H1 (cell line): ENCODE measurements at regions not wholly inside any gene's neighbourhood (a gene's known extent, or its start where the extent isn't known, plus 50 kb on each side); places are given as distances from the start of the nearest gene placed in this dataset.
A peak's percentile ranks its signal among the peaks of the same experiment; 100 is the strongest.

Experiments
- CTCF ChIA-PET: fragments of 300-600 bp; sonication (Branson Sonifier 250); formaldehyde crosslinking; loops from one replicate; lab custom pipeline; 2021; ENCODE audit not compliant: partially characterized antibody; lab: Charles Lee
- POLR2A ChIA-PET: fragments of 300-600 bp; sonication (Branson Sonifier 250); formaldehyde crosslinking; loops from one replicate; lab custom pipeline; 2021; ENCODE audit warnings: inconsistent platforms; ENCODE audit not compliant: partially characterized antibody; lab: Charles Lee
- DNase-seq, 2 experiments: peaks; one replicate each; pipeline versions ENCODE4 v3.0.0 to v3.0.0-alpha.2; 2010 to 2022; ENCODE audit warnings: low spot score in 2 of 2, low read depth in 1 of 2, mixed read lengths in 1 of 2
- FAIRE-seq: peaks from 2 replicates; lab custom pipeline; 2011; peaks lifted over from hg19 to GRCh38; lab: Jason Lieb, UNC
- H2AFZ ChIP-seq: 2 replicates; pipeline ENCODE4 v1.8.1; 2012; ENCODE audit warnings: low read length, inconsistent platforms
- H2AK5ac ChIP-seq: 2 replicates; pipeline ENCODE4 v1.6.1; 2013; ENCODE audit warnings: low read depth, low read length
- H2BK120ac ChIP-seq: replicated peaks from 2 replicates; pipeline ENCODE3; 2013; ENCODE audit warnings: low read depth, low read length, inconsistent platforms
- H2BK12ac ChIP-seq: 2 replicates; pipeline ENCODE4 v1.6.1; 2013; ENCODE audit warnings: low read depth, low read length
- H2BK15ac ChIP-seq: 2 replicates; pipeline ENCODE4 v1.6.1; 2013; ENCODE audit warnings: low read length
- H2BK20ac ChIP-seq: 2 replicates; pipeline ENCODE4 v1.6.1; 2013; ENCODE audit warnings: low read length
- H2BK5ac ChIP-seq: 2 replicates; pipeline ENCODE4 v1.6.1; 2013; ENCODE audit warnings: low read depth, low read length
- H3K14ac ChIP-seq: 2 replicates; pipeline ENCODE4 v1.6.1; 2013; ENCODE audit warnings: inconsistent platforms; ENCODE audit not compliant: insufficient read length
- H3K18ac ChIP-seq: 2 replicates; pipeline ENCODE4 v1.6.1; 2013; ENCODE audit warnings: low read length; ENCODE audit errors: extremely low read depth
- H3K23ac ChIP-seq: 2 replicates; pipeline ENCODE4 v1.6.1; 2013; ENCODE audit warnings: inconsistent platforms; ENCODE audit not compliant: insufficient read length
- H3K23me2 ChIP-seq: 2 replicates; pipeline ENCODE4 v1.6.1; 2013; ENCODE audit warnings: low read depth, low read length
- H3K27ac ChIP-seq: 2 replicates; pipeline ENCODE4 v1.6.1; 2011; ENCODE audit warnings: low read depth, low read length, inconsistent platforms
- H3K27me3 ChIP-seq, 4 experiments: replicated peaks in 1 of 4; 1 replicate in 1 of 4; 2 replicates in 3 of 4; pipeline versions ENCODE4 v1.6.1 to v1.8.1; 2011 to 2013; ENCODE audit warnings: low read length in 3 of 4, mild to moderate bottlenecking in 3 of 4, inconsistent platforms in 2 of 4, mixed read lengths in 2 of 4, moderate library complexity in 1 of 4; ENCODE audit not compliant: control insufficient read depth in 3 of 4, insufficient read depth in 3 of 4; ENCODE audit errors: extremely low read depth in 1 of 4
- H3K36me3 ChIP-seq, 4 experiments: 2 replicates each; pipeline versions ENCODE4 v1.6.1 to v1.8.1; 2011 to 2013; ENCODE audit warnings: mild to moderate bottlenecking in 4 of 4, low read length in 3 of 4, moderate library complexity in 2 of 4, control low read depth in 1 of 4, inconsistent platforms in 1 of 4; ENCODE audit not compliant: insufficient read depth in 4 of 4, control insufficient read depth in 2 of 4
- H3K4ac ChIP-seq: replicated peaks from 2 replicates; pipeline ENCODE3; 2013; ENCODE audit warnings: low read length, low read depth, mixed read lengths, inconsistent platforms; ENCODE audit not compliant: insufficient read length
- H3K4me1 ChIP-seq, 4 experiments: replicated peaks in 1 of 4; 1 replicate in 1 of 4; 2 replicates in 3 of 4; pipeline versions ENCODE4 v1.6.1 to v1.8.1; 2011 to 2013; ENCODE audit warnings: low read length in 3 of 4, inconsistent platforms in 2 of 4, mixed read lengths in 1 of 4; ENCODE audit not compliant: insufficient read depth in 4 of 4, control insufficient read depth in 3 of 4
- H3K4me2 ChIP-seq, 2 experiments: 2 replicates each; pipeline versions ENCODE4 v1.6.1 to v1.8.1; 2011 to 2013; ENCODE audit warnings: low read depth in 2 of 2, low read length in 2 of 2, control low read depth in 1 of 2, inconsistent platforms in 1 of 2, mild to moderate bottlenecking in 1 of 2; ENCODE audit not compliant: insufficient read depth in 1 of 2
- H3K4me3 ChIP-seq, 4 experiments: fragments of 200-600, 300-600 bp in 1 of 4; sonication (generic), shearing (Covaris generic), sonication (Bioruptor Twin) in 1 of 4; 2 replicates each; pipeline versions ENCODE4 v1.5.1 to v1.8.1; 2011 to 2016; ENCODE audit warnings: low read length in 4 of 4, low read depth in 3 of 4, control low read depth in 2 of 4, inconsistent platforms in 2 of 4, mild to moderate bottlenecking in 2 of 4, mixed read lengths in 1 of 4, moderate library complexity in 1 of 4; ENCODE audit not compliant: insufficient read depth in 2 of 4; ENCODE audit errors: extremely low read depth in 1 of 4
- H3K56ac ChIP-seq: replicated peaks from 2 replicates; pipeline ENCODE3; 2013; ENCODE audit warnings: low read depth, mild to moderate bottlenecking, mixed read lengths, low read length, inconsistent platforms; ENCODE audit not compliant: insufficient read length
- H3K79me1 ChIP-seq: 2 replicates; pipeline ENCODE4 v1.6.1; 2013; ENCODE audit warnings: low read depth, low read length, control low read depth
- H3K79me2 ChIP-seq, 2 experiments: 2 replicates each; pipeline versions ENCODE4 v1.6.1 to v1.8.1; 2012 to 2013; ENCODE audit warnings: low read length in 2 of 2, mild to moderate bottlenecking in 2 of 2, inconsistent platforms in 1 of 2; ENCODE audit not compliant: insufficient read depth in 2 of 2, control insufficient read depth in 1 of 2
- H3K9ac ChIP-seq, 4 experiments: replicated peaks in 1 of 4; 1 replicate in 1 of 4; 2 replicates in 3 of 4; pipeline versions ENCODE4 v1.6.1 to v1.8.1; 2011 to 2013; ENCODE audit warnings: low read depth in 3 of 4, low read length in 3 of 4, control low read depth in 2 of 4, mild to moderate bottlenecking in 2 of 4, moderate library complexity in 2 of 4, inconsistent platforms in 1 of 4; ENCODE audit errors: extremely low read depth in 1 of 4
- H3K9me3 ChIP-seq, 2 experiments: 2 replicates each; pipeline versions ENCODE4 v1.6.1 to v1.8.1; 2012 to 2013; ENCODE audit warnings: mild to moderate bottlenecking in 2 of 2, moderate library complexity in 2 of 2, control low read depth in 1 of 2, inconsistent platforms in 1 of 2, low read depth in 1 of 2, low read length in 1 of 2, mixed read lengths in 1 of 2; ENCODE audit not compliant: insufficient read depth in 2 of 2
- H4K20me1 ChIP-seq, 2 experiments: replicated peaks in 1 of 2; 2 replicates each; pipeline versions ENCODE3 to v1.8.1; 2011 to 2013; ENCODE audit warnings: inconsistent platforms in 2 of 2, low read length in 2 of 2, mild to moderate bottlenecking in 1 of 2; ENCODE audit not compliant: insufficient read depth in 2 of 2, control insufficient read depth in 1 of 2
- H4K5ac ChIP-seq: 2 replicates; pipeline ENCODE4 v1.6.1; 2013; ENCODE audit warnings: low read length, low read depth, mixed read lengths, inconsistent platforms; ENCODE audit not compliant: insufficient read length
- H4K8ac ChIP-seq: 2 replicates; pipeline ENCODE4 v1.8.0; 2013; ENCODE audit warnings: mild to moderate bottlenecking, moderate library complexity, low read length, inconsistent platforms; ENCODE audit not compliant: insufficient read depth; ENCODE audit errors: extremely low read depth
- H4K91ac ChIP-seq: replicated peaks from 2 replicates; pipeline ENCODE3; 2013; ENCODE audit warnings: low read length, mixed read lengths, inconsistent platforms; ENCODE audit not compliant: insufficient read length
- CBX5 ChIP-seq: fragments of 300-800, 300-1000 bp; sonication (generic); IDR thresholded peaks from 2 replicates; pipeline ENCODE4 v1.7.1; 2016; ENCODE audit warnings: antibody characterized with exemption, low read length, low read depth
- CBX8 ChIP-seq: fragments of 300-800, 300-1000 bp; sonication (generic); IDR thresholded peaks from 2 replicates; pipeline ENCODE4 v1.7.1; 2016; ENCODE audit warnings: low read depth, low read length, borderline replicate concordance
- JUND ChIP-seq: IDR thresholded peaks from 2 replicates; pipeline ENCODE4 v1.6.1; 2011; ENCODE audit warnings: mild to moderate bottlenecking, improper control_type of control experiment, low read length
- KDM1A ChIP-seq: fragments of 200-600, 300-600 bp; sonication (generic); IDR thresholded peaks from 2 replicates; pipeline ENCODE4 v1.7.1; 2016; ENCODE audit warnings: mild to moderate bottlenecking, low read length, borderline replicate concordance
- SAP30 ChIP-seq: fragments of 300-600 bp; sonication (generic); IDR thresholded peaks from 2 replicates; pipeline ENCODE4 v1.7.1; 2012; ENCODE audit warnings: low read length, moderate library complexity, mild to moderate bottlenecking, inconsistent platforms; ENCODE audit not compliant: insufficient read depth, insufficient replicate concordance
- SP4 ChIP-seq: IDR thresholded peaks from 2 replicates; pipeline ENCODE4 v1.6.1; 2012; ENCODE audit warnings: low read length, inconsistent platforms
- TAF1 ChIP-seq: IDR thresholded peaks from 2 replicates; pipeline ENCODE4 v1.6.1; 2011; ENCODE audit warnings: mild to moderate bottlenecking, low read depth, low read length
- WGBS, 2 experiments: shearing (Covaris generic) in 1 of 2; methylation state at CpG; one replicate each; pipeline versions ENCODE4 v1.1.6 to v1.1.7; 2013 to 2015; ENCODE audit warnings: low lambda C conversion rate in 2 of 2, mixed read lengths in 2 of 2, inconsistent platforms in 1 of 2, low coverage in 1 of 2, missing lambda C conversion rate in 1 of 2; ENCODE audit not compliant: insufficient replicate concordance in 2 of 2, insufficient coverage in 1 of 2, insufficient read length in 1 of 2; ENCODE audit errors: extremely low coverage in 1 of 2, missing lambda C conversion rate in 1 of 2; 5-methylcytosine and 5-hydroxymethylcytosine counted together

DNA sequence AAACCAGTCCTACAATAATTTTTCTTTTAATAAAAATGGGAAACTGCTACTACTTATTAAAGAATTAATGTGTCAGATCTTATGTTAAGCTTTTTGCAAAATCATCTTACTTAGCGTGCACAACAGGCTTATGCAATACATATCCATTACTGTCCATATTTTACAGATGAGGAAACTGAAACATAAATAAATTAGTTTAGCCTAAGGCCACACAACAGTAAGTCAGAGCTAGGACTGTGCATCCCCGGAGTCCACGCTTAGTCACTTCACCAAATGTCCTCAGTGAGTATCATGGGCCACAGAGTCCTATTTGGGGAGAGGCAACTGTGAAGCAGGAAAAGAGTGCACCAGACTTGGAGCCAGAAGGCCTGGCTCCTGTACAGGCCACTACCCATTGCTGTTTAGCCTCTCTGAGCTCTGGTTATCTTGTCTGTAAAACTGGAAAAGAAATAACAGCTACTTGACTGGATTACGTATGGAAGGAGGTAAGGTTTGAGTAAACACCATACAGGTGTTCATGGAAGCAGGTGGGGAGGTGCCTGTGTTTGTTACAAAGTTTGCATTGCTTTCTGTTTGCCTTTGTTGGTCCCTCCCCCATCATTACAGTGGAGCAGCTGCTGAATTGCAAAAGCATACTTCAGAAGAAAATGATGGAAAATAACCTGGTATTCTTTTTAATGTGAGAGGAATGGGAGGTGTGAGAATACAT is 192.8 kb downstream of the FCRL5 start:
- no peak overlapping the region for H4K91ac ChIP-seq
- peak overlapping the region; percentile 82; the same call in 1 of the 2 replicates for H2AFZ ChIP-seq
- H2BK5ac ChIP-seq = no peak overlapping the region
- FAIRE-seq (no peak), DNase-seq (no peak)
- no peak overlapping the region for H3K27ac ChIP-seq
- no peak overlapping the region for H2BK15ac ChIP-seq
- no peak overlapping the region for H3K4ac ChIP-seq
- POLR2A ChIA-PET = no interaction called here
- no peaks in the 10 kb centered on the region for H3K79me1 ChIP-seq
- no peak overlapping the region for H3K14ac ChIP-seq
- H3K79me2 ChIP-seq = no peaks in the 10 kb centered on the region
- H3K4me2 ChIP-seq = no peak overlapping the region
- H3K4me3 ChIP-seq = no peak overlapping the region
- H3K23me2 ChIP-seq = no peaks in the 10 kb centered on the region
- 0 out of 7 replicates have a peak overlapping the region, but pooled peaks of 1 of the 4 experiments have one; percentile 40 for H3K9ac ChIP-seq
- no peak overlapping the region for H2BK120ac ChIP-seq
- no peak overlapping the region for H2BK20ac ChIP-seq
- H4K20me1 ChIP-seq = no peaks in the 10 kb centered on the region
- H3K36me3 ChIP-seq = no peaks in the 10 kb centered on the region
- H4K5ac ChIP-seq = no peak overlapping the region
- no peaks in the 10 kb centered on the region for H3K27me3 ChIP-seq
- TF ChIP-seq CBX8 = no peak
- no peak for TF ChIP-seq SAP30
- no peak for TF ChIP-seq TAF1
- TF ChIP-seq SP4 = no peak
- no peak for TF ChIP-seq JUND
- TF ChIP-seq KDM1A = no peak
- TF ChIP-seq CBX5 = no peak
- H2AK5ac ChIP-seq = no peak overlapping the region
- no peak overlapping the region for H4K8ac ChIP-seq
- WGBS, 2 experiments = 87% methylated on average over 4 of the region's 4 CpGs; no CpG with 5 or more reads in 1 of the 2 experiments
- no peak overlapping the region for H3K23ac ChIP-seq
- CTCF ChIA-PET = interaction anchor here (1.1 to 2.5 kb wide), 6 partner anchors 11 to 183 kb away, joined by 3 to 11 read pairs (median 6); no protein-coding TSS in a partner anchor
- no peaks in the 10 kb centered on the region for H3K9me3 ChIP-seq
- H2BK12ac ChIP-seq = no peak overlapping the region
- 0 out of 7 replicates have a peak, but pooled peaks cover 0 to 4% (median 0%) of the 10 kb centered on the region in 4 experiments for H3K4me1 ChIP-seq
- H3K18ac ChIP-seq = no peak overlapping the region
- H3K56ac ChIP-seq = no peak overlapping the region
